PC-3 (cell line): ENCODE measurements at regions not wholly inside any gene's neighbourhood (a gene's known extent, or its start where the extent isn't known, plus 50 kb on each side); places are given as distances from the start of the nearest gene placed in this dataset.

ENCODE experiments used
- ATAC-seq: fragments of 200-7000 bp; cut with Tn5 transposase; 2 replicates; pipeline ENCODE4 v1.9.1; 2020; ENCODE audit warnings: mild to moderate bottlenecking, moderate library complexity
- BruUV-seq: library from RNA; stranded (reverse); fragments of 400-500 nt; replicated peaks from 2 replicates; lab custom pipeline; 2021; lab: Mats Ljungman, UMichigan
- CTCF ChIA-PET: fragments of 300-600 bp; sonication (Branson Sonifier 250); formaldehyde crosslinking; loops from one replicate; lab custom pipeline; 2022; ENCODE audit warnings: antibody characterized with exemption; lab: Charles Lee
- POLR2A ChIA-PET: fragments of 300-600 bp; sonication (Branson Sonifier 250); formaldehyde crosslinking; loops from one replicate; lab custom pipeline; 2022; ENCODE audit warnings: antibody characterized with exemption; ENCODE audit not compliant: unreplicated experiment; lab: Charles Lee
- DNase-seq: peaks from one replicate; pipeline ENCODE4 v3.0.0-alpha.2; 2015
- H2AFZ ChIP-seq: fragments of 300-600 bp; sonication (generic); 2 replicates; pipeline ENCODE4 v1.6.0; 2016; ENCODE audit warnings: antibody characterized with exemption, low read length
- H3F3A ChIP-seq: fragments of 300-600 bp; sonication (generic); one replicate; pipeline ENCODE4 v1.6.0; 2017; ENCODE audit warnings: antibody characterized with exemption, low read length, control low read depth, mild to moderate bottlenecking; ENCODE audit not compliant: unreplicated experiment
- H3K27ac ChIP-seq: fragments of 300-600 bp; sonication (generic); 2 replicates; pipeline ENCODE4 v1.5.1; 2016; ENCODE audit warnings: mild to moderate bottlenecking, low read length
- H3K27me3 ChIP-seq: fragments of 300-600 bp; sonication (generic); 2 replicates; pipeline ENCODE4 v1.6.1; 2016; ENCODE audit warnings: low read length, mixed read lengths
- H3K36me3 ChIP-seq: fragments of 300-600 bp; sonication (generic); 2 replicates; pipeline ENCODE4 v1.6.1; 2016; ENCODE audit warnings: low read depth, mixed run types, low read length, mixed read lengths
- H3K4me1 ChIP-seq: fragments of 300-600 bp; sonication (generic); 2 replicates; pipeline ENCODE4 v1.5.1; 2016; ENCODE audit warnings: low read length; ENCODE audit not compliant: insufficient read depth
- H3K4me2 ChIP-seq: fragments of 300-600 bp; sonication (generic); 2 replicates; pipeline ENCODE4 v1.6.0; 2016; ENCODE audit warnings: low read length
- H3K4me3 ChIP-seq: fragments of 300-600 bp; sonication (generic); 2 replicates; pipeline ENCODE4 v1.5.1; 2016; ENCODE audit warnings: mild to moderate bottlenecking, low read length, mixed read lengths
- H3K79me2 ChIP-seq: fragments of 300-600 bp; sonication (generic); 2 replicates; pipeline ENCODE4 v1.6.1; 2017; ENCODE audit warnings: low read length, mixed read lengths
- H3K9ac ChIP-seq: fragments of 300-600 bp; sonication (generic); 2 replicates; pipeline ENCODE4 v1.6.0; 2016; ENCODE audit warnings: mild to moderate bottlenecking, low read length
- H3K9me2 ChIP-seq: fragments of 300-600 bp; sonication (generic); replicated peaks from 2 replicates; pipeline ENCODE4 v1.6.1; 2016; ENCODE audit warnings: mixed run types, low read length, mixed read lengths
- H3K9me3 ChIP-seq: fragments of 300-600 bp; sonication (generic); 2 replicates; pipeline ENCODE4 v1.6.1; 2016; ENCODE audit warnings: low read length, mixed read lengths
- H4K20me1 ChIP-seq: fragments of 300-600 bp; sonication (generic); 2 replicates; pipeline ENCODE4 v1.6.1; 2016; ENCODE audit warnings: low read length, mixed read lengths
- CTCF ChIP-seq: fragments of 300-600 bp; sonication (generic); conservative IDR thresholded peaks from 2 replicates; pipeline ENCODE4 v1.5.1; 2017; ENCODE audit warnings: antibody characterized with exemption, low read depth, mild to moderate bottlenecking, low read length
- EZH2 ChIP-seq: fragments of 300-600 bp; sonication (generic); IDR thresholded peaks from one replicate; pipeline ENCODE4 v1.6.1; 2017; ENCODE audit warnings: antibody characterized with exemption, mild to moderate bottlenecking, low read length; ENCODE audit not compliant: unreplicated experiment
- EZH2phosphoT487 ChIP-seq: fragments of 300-600 bp; sonication (generic); IDR thresholded peaks from 2 replicates; pipeline ENCODE4 v1.6.1; 2018; ENCODE audit warnings: mild to moderate bottlenecking, antibody characterized with exemption, low read length, borderline replicate concordance
- intact Hi-C: fragments of 100-400 bp; cut with micrococcal nuclease; formaldehyde crosslinking; loops from 2 replicates; pipeline ENCODE4 v1.9.0; 2023

GRCh38 chr4:128686810-128687209 lies 122.7 kb upstream of the JADE1 start:
- H3K36me3 ChIP-seq: no peaks in the 10 kb centered on the region
- ATAC-seq (no peak), DNase-seq (no peak)
- intact Hi-C loops: no loop called here
- no peaks in the 10 kb centered on the region for H3F3A ChIP-seq
- no peaks in the 10 kb centered on the region for H3K9me3 ChIP-seq
- no peak overlapping the region for H3K27ac ChIP-seq
- no peaks in the 10 kb centered on the region for H3K79me2 ChIP-seq
- ChIA-PET POLR2A (no interaction called here), CTCF (no interaction called here)
- no peak overlapping the region for H2AFZ ChIP-seq
- no peaks in the 10 kb centered on the region for H3K4me1 ChIP-seq
- no peak overlapping the region for H3K4me2 ChIP-seq
- H3K9ac ChIP-seq: no peak overlapping the region
- TF ChIP-seq CTCF (no peak), EZH2phosphoT487 (no peak), EZH2 (no peak)
- no peaks in the 10 kb centered on the region for H3K9me2 ChIP-seq
- no peak overlapping the region for H3K4me3 ChIP-seq
- H3K27me3 ChIP-seq: 0 out of 2 replicates have a peak, but pooled peaks cover 4% of the 10 kb centered on the region
- BruUV-seq: no TSS peak
- H4K20me1 ChIP-seq: no peaks in the 10 kb centered on the region

- ATAC-seq (no peak), DNase-seq (no peak)
- no peak overlapping the region for H2AFZ ChIP-seq
- BruUV-seq: no TSS peak
- H3F3A ChIP-seq: no peaks in the 10 kb centered on the region
- TF ChIP-seq EZH2phosphoT487: no peak
- TF ChIP-seq EZH2: no peak
- TF ChIP-seq CTCF: no peak
- H3K9me3 ChIP-seq: no peaks in the 10 kb centered on the region
- H3K9me2 ChIP-seq: no peaks in the 10 kb centered on the region
- no peaks in the 10 kb centered on the region for H4K20me1 ChIP-seq
- no peaks in the 10 kb centered on the region for H3K36me3 ChIP-seq
- intact Hi-C loops: no loop called here
- H3K4me1 ChIP-seq: no peaks in the 10 kb centered on the region
- CTCF ChIA-PET: no interaction called here
- H3K27me3 ChIP-seq: 0 out of 2 replicates have a peak, but pooled peaks cover 4% of the 10 kb centered on the region
- H3K4me3 ChIP-seq: no peak overlapping the region
- no peak overlapping the region for H3K9ac ChIP-seq
- POLR2A ChIA-PET: no interaction called here
- H3K4me2 ChIP-seq: no peak overlapping the region
- no peaks in the 10 kb centered on the region for H3K79me2 ChIP-seq
- no peak overlapping the region for H3K27ac ChIP-seq
Observed at GRCh38 chr4:128686032-128686465, 123.5 kb upstream of the JADE1 start.

GRCh38 chr4:128684016-128684415 lies 125.5 kb upstream of the JADE1 start:
- Histone ChIP-seq H4K20me1 (no peaks in the 10 kb centered on the region), H3K4me2 (no peak overlapping the region), H3K9ac (no peak overlapping the region), H3F3A (no peaks in the 10 kb centered on the region), H3K79me2 (no peaks in the 10 kb centered on the region), H3K9me2 (no peaks in the 10 kb centered on the region), H3K27me3 (0 out of 2 replicates have a peak, but pooled peaks cover 4% of the 10 kb centered on the region), H3K4me3 (no peak overlapping the region), H2AFZ (no peak overlapping the region), H3K27ac (no peak overlapping the region), H3K9me3 (no peaks in the 10 kb centered on the region), H3K36me3 (no peaks in the 10 kb centered on the region), H3K4me1 (no peaks in the 10 kb centered on the region)
- DNase-seq (no peak), ATAC-seq (no peak)
- no TSS peak for BruUV-seq
- ChIA-PET POLR2A (no interaction called here), CTCF (no interaction called here)
- intact Hi-C loops: no loop called here
- TF ChIP-seq EZH2: no peak
- TF ChIP-seq CTCF: no peak
